NCI-H82 treated with DMSO at 0.1 percent for 48 hours (cell line): ENCODE measurements at regions not wholly inside any gene's neighbourhood (a gene's known extent, or its start where the extent isn't known, plus 50 kb on each side); places are given as distances from the start of the nearest gene placed in this dataset.

Experiments
- DNase-seq: peaks from one replicate; lab custom pipeline; 2025; ENCODE audit not compliant: unreplicated experiment; lab: John Stamatoyannopoulos, UW

DNA sequence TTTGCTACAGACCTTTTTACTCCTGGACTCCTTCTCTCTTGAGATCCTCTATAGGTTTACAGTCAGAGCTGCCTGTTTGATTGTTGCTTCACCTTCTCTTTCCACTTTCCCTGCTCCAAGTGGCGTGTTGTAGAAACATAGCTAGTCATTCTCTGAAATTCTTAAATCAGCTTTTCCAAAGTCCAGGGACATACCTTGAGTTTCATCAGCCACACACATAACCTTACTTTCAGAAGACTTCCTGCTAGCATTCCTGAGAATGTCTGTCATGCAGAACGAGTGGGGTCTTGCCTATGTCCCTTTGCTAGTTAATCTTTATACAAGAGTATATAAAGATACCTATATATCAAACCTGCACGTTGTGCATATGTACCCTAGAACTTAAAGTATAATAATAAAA, 230.3 kb upstream of the ZNF462 start:
- DNase-seq = no peak

- DNase-seq = no peak
Observed at GRCh38 chr9:106634183-106634582, 228.8 kb upstream of the ZNF462 start.

DNA sequence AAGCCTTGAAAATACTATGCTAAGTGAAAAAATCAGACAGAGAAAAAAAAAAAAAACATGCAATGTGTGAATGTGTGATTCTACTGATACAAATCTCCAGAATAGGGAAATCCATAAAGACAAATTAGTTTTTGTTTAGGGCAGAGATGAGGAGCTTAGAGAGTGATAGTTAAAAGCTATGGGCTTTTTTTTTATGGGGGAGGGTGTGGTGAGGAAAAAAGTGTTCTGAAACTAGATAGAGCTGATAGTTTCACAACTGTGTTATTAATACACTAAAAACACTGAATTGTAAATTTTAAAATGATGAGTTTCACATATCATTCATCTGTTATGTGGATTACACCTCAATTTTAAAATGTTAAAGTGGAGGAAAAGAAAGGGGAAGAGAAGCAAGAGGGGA, 228.3 kb upstream of the ZNF462 start:
- DNase-seq = no peak

DNA sequence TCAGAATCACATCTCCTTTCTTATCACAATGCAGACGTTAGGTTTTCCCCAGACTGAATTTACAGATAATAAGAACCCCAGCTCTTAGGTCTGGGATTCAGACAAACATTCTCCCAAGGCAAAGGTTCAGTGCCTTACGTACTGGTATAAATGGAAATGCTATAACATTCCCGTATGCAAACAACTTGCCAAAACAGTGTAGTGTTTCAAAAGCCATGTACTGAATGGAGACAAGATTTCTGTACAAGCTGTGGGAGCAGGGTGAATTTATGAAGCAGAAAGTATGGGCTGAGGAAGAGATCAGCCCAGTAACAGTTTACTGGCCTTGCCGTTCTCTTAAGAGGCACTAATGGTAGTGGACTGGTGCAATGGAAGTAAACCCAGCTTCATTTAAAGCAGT, 225.5 kb upstream of the ZNF462 start:
- DNase-seq = no peak

DNA sequence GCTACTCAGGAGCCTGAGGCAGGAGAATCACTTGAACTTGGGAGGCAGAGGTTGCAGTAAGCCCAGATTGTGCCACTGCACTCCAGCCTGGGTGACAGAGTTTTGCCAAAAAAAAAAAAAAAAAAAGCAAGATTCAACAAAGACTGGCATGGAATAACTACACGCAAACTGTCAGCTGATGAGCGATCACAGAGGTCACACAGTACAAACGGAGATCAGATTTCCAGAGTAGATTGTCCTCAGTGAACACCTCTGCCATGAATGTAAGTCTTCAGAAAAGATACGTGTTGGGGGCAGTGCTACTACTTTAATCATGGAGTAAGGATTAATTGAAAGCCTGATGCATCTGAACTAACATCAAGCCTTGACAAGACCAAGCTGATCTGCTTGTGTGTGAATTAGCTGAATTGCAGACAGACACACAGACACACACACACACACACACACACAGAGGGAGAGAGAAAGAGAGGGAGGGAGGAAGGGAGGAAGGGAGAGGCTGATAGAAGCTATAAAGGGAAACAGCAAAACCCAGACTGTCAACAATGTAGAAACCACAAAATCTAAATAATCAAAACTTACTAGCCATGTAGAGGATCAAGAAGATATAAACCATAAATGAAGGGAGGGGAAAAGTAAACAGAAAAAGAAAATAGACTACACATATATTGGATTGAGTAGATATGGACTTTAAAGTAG, 222.9 kb upstream of the ZNF462 start:
- DNase-seq = no peak

DNA sequence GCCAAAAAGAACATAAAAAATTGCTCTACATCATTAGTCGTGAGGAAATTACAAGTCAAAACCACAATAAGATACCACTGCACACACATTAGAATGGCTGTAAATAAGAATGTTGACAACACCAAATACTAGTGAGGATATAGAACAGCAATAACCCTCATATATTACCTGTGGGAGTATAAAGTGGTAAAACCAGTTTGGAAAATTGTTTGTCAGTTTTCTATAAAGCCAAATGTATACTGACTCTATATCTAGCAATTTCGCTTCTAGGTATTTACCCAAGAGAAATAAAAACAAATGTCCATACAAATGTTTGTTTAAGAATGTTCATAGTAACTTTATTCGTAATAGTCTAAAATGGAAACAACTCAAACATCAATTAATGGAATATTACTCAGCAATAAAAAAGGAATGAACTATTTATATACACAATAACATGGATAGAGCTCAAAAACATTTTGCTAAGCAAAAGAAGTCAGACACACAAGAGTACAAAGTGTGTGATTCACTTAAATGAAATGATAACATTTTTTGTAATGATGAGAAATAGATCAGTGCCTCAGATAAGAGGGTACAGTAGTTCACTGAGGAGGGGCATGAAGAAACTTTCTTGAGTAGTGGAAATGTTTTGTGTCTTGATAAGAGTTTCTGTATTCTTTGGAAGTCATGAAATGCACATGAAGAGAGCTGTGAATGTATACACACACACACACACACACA, 219.6 kb upstream of the ZNF462 start:
- no peak for DNase-seq

GRCh38 chr9:106644661-106645060, 218.3 kb upstream of the ZNF462 start:
- DNase-seq = no peak

- DNase-seq = no peak
Observed at GRCh38 chr9:106648799-106649198, 214.2 kb upstream of the ZNF462 start.

DNA sequence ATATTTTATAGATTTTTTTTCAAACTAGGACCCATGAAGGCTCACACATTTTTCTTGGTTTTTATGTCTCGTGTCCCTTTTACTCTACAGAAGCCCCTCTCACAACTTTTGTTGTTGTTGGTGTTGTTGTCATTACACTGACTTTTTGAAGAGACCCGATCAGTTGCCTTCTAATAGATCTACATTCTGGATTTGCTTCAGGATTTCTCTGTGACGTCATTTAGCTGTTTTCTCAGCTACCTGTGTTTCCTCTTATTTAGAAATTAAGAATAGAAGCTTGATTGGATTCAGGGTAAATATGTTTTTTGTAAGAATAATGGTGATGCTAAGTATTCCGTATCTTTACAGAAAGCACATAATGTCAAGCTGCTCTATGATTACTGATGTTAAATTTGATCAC, 213.3 kb upstream of the ZNF462 start:
- DNase-seq = no peak

DNA sequence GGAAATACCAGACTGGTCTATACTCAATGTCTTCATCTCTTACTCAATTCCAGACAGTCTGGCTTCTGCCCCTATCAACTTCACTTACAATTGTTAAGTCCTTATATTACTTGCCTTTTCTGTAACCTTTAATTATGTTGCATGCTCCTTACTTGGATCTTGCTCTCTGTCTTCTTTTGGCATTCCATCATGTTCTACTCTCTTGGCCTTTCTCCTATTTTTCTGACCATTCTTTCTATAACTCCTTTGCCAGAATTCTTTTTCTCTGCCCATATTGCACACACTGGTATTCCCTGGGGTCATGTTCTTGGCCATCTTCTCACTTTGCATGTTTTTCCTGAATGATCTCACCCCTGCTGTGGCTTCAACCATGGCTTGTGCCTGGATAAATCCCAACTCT, 209.8 kb upstream of the ZNF462 start:
- no peak for DNase-seq

DNA sequence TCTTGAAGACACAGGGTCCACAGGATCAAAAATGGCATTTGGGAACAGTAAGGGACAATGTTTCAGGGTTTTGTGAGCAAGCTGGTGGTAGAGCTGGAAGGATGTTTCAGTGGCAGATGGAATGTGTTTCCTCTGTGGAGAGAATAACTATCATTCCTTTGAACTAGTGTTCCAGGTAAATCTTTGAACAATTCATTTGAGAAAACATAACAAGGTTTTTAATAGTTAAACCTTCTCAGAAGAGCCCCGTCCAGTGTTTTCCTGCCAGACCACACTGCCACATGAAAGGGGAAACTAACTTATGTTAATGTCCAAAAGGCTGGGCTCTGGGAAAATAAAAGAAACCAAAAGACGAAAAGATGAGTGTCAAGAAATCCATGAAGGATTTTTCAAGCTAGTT, 207.0 kb upstream of the ZNF462 start:
- DNase-seq = no peak

DNA sequence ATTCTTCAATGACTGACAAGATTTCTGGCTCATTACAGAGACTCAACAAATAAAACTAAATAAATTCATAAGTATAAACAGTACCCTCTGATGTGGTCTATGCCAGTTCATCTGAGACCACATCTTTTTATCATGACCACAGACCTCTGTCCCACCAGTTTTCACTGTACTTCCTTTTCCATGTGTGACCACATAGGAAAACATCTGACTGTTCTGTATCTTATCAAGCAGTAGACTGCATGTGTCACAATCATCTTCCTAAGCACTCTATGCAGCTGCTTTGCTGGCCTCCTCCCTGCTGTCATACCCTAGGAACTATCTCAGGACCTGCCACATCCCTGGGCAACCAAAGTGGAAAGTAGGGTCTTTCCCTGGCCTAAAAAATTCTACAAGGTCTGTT, 205.0 kb upstream of the ZNF462 start:
- DNase-seq = no peak

GRCh38 chr9:106668534-106668933, 194.4 kb upstream of the ZNF462 start:
- DNase-seq = no peak

DNA sequence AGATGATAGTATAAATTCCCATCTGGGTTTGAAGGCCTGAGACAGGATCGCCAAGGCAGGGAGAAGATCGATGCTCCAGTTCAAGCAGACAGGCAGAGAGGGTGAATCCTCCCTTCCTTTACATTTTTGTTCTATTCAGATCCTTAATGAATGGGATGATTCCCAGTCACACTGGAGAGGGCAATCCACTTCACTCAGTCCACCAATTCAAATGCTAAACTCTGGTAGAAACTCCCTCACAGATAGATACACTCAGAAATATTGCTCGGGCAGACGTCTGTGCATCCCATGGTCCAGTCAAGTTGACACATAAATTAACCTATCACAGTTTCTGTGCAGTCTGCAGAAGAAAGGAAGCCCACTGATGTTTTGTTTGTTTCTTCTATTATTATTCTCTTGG, 193.1 kb upstream of the ZNF462 start:
- no peak for DNase-seq

DNA sequence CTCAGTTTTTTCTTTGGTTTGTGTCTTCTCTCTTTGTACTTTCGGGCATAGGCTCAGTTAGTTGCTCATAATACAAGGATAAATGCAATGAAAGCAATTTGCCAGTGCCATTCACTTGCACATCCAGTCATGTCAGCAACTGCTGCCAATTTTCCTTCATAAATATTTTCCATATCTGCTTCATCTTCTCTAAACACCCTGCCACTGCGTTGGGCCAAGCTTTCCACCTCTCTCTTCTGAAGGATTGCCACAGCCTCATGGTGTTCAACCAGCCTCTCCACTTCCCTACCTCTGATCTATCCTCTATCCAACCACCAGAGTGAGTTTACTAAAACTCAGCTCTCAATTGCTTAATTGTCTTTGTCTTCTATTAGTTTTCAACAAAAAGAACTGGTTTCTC, 192.5 kb upstream of the ZNF462 start:
- DNase-seq = no peak

DNA sequence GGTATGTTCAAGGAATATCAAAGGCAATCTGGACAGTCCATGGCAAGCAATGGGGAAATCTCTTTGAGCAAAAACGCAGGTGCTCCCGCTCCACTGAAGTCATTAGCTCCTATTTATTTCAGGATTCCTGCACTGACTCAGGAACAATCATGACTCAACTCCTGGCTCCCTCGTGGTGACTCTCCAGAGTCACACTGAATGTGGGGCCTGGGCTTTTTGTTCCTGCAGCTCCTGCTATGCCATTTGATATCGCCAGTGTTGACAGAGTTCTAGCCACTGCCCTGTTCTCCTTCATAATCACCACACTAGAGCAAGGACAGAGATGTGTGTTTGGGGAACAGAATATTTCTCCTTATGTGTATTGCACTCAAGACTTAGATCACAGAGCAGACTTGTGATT, 187.2 kb upstream of the ZNF462 start:
- DNase-seq = no peak

- DNase-seq = no peak
Observed at GRCh38 chr9:106677374-106677773, 185.6 kb upstream of the ZNF462 start.

DNA sequence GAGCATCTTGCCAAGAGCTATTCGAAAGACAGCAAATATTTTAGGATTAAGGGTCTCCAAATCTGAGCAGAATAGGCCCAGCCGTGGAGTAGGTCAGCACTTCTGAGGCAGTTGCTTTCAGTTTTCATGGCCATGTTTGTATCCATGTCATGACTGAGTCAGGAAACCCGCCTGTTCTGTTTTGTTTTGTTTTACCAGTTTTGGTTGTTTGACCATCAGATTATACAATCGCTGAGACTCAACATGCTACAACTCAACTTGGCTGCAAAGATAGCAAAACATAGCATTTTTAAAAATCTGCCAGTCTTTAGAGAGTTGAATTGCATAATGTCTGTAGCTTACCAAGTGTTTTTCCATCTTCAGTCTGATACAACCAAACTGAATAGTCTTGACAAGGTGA, 185.1 kb upstream of the ZNF462 start:
- DNase-seq = no peak

DNA sequence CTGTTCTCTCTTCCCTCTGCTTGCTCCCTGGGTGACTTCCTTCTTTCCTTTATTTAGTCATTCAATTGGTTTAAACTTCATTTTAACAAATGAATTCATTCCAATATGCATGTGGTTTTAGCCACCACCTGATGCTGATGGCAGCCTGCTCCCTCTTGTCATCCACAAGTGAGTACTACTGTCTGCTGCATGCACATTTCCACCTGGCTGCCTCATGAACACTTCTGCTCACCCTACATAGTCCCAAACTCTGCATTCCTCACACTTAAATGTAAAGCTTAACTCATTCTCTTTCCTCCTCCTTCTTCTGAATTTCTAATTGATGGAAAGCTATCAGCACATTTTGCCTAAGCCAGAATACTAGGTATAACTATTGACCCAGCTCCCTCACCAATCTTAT, 184.7 kb upstream of the ZNF462 start:
- no peak for DNase-seq

DNA sequence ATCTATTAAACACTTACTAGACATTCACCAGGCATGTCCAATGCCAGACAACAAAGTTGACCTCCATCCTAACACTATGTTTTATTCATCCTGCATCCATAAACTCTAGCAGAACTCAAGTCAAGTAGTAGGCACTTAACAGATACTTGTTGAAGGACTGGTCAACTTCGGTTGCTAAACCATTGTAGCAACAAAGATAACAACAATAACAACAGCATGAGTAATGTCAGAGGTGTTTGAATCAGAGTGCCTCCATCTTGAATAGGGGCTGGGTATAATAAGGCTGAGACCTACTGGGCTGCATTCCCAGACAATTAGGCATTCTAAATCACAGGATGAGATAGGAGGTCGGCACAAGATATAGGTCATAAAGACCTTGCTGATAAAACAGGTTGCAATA, 180.5 kb upstream of the ZNF462 start:
- no peak for DNase-seq

DNA sequence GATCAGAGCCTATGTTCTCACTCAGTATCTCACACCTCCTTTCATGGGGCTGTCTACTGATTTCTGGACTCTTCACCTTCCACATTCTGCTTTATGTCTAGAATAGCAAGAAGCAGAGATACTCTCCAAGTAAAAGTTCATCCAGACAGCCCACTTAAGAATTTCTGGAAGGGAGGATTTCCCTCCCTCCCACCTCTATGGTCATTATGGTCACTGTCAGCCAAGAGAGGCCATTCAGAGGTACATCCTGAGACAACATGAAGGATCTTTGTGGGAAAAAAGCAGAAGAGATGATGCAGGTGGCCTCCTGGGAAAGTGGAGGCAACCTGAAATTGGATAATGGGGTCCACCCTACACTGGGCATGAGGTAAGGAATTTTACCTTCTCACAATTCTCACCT, 179.5 kb upstream of the ZNF462 start:
- no peak for DNase-seq

DNA sequence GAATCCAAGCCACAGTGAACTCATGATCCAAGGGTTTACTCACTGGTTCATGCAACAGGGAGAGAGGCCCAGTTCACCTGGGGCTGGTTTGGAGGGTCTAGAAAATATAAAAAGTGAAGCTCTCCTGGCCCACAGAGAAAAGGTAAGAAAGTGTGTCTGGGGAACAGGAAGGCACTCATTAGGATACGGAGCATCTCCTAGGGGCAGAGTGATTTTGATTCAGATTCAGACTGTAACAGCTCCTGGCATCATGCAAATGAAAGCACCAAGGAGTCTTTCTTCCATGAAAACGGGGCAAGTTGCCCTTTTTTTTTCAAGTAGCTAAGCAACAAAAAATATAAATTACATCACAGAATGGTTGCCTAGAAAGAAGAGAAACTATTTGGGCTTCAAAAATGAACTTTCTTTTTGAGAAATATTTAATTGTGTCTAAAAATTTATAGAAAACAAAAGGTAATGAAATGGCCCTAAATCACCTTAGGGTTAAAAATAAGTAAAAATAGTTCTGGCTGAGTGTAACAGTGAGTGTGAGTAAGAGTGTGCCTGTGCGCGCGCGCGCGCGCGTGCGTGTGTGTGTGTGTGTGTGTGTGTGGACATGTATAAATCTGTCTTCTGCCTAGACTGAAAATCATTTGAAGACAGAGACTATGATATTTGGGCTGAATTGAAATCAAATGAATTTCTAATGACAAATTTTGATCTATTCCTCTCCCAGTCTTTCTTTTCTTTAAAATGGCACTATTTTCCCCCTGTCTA, 177.8 kb upstream of the ZNF462 start:
- no peak for DNase-seq
